GM19467 (cell line): ENCODE measurements at regions not wholly inside any gene's neighbourhood (a gene's known extent, or its start where the extent isn't known, plus 50 kb on each side); places are given as distances from the start of the nearest gene placed in this dataset.
"Not testable (repeated sequence)": the region's sequence is repeated elsewhere in the genome, so short reads cannot be mapped to it uniquely, and the experiment has no call there.

Source experiments
- ATAC-seq: cut with Tn5 transposase; IDR thresholded peaks from one replicate; pipeline ENCODE4 v1.9.1; 2021; ENCODE audit warnings: mild to moderate bottlenecking, moderate library complexity; ENCODE audit not compliant: unreplicated experiment

DNA sequence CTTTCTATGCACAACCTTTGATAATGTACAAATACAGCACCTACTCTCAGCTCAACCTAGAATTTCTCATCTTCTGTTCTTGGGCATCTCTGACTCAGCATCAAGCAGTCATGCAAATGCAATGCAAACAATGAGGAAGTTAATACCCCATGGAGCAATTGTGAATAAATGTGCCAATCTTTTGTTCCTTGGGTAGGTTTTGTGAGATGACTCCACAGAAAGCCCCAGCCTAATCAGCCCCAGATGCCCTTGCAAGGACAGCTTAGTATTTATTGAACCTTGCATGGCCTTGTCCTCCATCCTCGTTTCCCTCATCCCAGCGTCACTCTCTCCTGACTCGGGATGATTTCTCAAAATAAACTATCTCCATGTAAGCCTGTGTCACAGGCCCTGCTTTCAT, 494.7 kb upstream of the NECTIN3 start:
- ATAC-seq = no peak

GRCh38 chr3:110577854-110578253, 493.8 kb upstream of the NECTIN3 start:
- no peak for ATAC-seq

DNA sequence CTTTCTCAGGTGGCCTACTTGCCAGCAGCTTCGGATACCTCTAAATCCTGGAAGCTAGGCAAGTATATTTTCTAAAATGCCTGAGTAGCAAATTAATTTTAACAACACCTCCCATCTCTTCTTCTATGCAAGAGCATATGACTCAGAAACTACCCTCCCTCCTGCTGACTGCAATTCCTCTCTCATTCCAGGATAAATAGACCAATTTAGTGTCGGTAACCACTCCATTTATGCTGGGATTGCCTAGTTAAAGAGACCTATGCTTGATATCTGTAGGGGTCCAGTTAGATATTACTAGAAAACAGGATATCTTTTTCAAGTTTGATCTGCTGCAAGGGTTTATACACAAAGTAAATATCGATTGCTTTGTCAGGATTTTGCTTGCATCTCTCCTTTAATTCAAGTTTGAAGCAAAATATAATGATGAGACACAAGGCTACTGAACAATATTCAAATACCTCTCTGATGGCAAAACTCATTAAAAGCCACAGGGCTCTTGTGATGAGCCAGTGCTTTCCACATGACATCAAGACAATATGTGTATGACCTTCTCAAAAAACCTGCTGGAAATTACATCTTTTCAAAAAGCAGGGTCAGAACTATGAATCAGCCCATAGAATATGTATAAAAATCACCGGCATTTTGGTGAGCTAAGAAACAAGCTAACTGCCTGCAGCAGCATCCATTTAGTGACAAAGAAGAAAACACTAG, 491.6 kb upstream of the NECTIN3 start:
- ATAC-seq = no peak

GRCh38 chr3:110583373-110583935, 488.2 kb upstream of the NECTIN3 start:
- ATAC-seq = no peak

DNA sequence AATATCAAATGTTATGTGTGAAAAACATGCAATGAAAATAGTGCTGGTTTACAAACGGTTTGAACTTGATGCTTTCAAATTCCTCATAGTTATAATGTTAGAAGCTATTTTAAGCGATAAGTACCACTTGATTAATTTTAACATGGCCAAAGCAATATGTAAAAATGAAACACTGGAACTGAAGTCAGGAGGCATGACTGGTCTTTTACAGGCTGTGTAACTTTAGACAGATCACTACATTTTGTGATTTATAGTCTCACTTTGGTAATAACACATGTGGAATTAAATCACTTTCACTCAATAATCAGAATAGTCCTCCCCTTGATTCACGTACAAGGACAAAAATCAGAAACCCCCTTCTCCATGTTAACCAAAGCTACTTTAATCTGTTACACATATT, 482.7 kb upstream of the NECTIN3 start:
- ATAC-seq = no peak

GRCh38 chr3:110589341-110589740, 482.3 kb upstream of the NECTIN3 start:
- no peak for ATAC-seq

GRCh38 chr3:110593749-110594148, 477.9 kb upstream of the NECTIN3 start:
- no peak for ATAC-seq

- no peak for ATAC-seq
Observed at GRCh38 chr3:110598847-110599490, 472.6 kb upstream of the NECTIN3 start.

- ATAC-seq = no peak
Observed at GRCh38 chr3:110608566-110608965, 463.1 kb upstream of the NECTIN3 start.

GRCh38 chr3:110612045-110612444, 459.6 kb upstream of the NECTIN3 start:
- no peak for ATAC-seq

DNA sequence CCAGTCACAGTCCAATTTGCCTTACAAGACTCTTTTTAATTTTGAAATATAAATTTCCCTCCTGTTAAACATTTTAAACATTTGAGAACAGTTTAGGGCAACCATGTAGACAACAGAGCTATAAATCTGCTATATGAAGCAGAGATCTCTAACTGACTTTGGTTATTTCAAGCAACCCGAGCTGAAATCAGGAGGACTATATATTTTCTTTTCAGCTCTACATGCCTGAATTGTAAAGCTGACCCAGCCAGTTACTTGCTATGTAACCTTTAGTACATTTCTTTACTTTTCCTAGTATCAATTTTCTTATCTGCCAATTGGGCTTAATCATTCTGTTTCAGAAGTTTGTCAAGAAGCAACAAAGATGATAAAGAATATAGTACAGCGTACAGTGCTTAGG, 457.4 kb upstream of the NECTIN3 start:
- ATAC-seq = no peak

GRCh38 chr3:110615454-110615853, 456.2 kb upstream of the NECTIN3 start:
- ATAC-seq = no peak

GRCh38 chr3:110618512-110619226, 452.9 kb upstream of the NECTIN3 start:
- no peak for ATAC-seq

DNA sequence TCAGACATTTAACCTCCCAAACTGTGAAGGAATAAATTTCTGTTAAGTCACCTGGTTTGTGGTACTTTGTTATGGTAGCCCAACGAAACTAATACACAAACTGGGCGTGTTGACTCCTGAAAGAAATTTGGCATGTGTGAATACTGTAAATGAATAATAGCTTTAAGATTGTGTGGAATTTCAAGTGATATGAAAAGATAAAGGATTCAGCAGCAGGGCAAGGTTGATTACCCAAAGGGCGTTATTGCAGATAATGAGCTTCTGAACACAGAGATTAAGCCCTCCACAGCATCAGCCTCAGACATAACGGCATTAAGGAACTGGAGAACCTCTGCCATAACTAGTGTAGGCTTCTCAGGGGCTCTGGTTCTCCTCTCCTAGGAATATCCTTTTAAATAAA, 451.5 kb upstream of the NECTIN3 start:
- ATAC-seq = no peak

DNA sequence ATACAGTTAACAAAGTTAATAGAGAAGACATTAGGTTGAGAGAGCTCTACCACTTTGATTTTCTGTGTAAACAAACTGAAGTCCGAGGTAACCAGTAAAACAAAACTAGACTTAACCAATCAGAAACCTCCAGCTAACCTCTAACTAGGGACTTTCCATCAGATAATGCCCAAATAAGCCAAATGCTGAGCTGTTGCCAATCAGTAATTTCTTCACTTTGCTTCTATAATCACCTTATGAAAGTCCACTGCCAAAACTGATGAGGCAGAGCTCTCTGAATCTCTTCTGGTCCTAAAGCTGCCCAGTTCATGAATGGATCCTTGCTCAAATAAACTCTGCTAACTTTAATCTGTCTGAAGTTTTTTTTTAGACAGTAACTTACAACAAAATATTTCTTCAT, 448.0 kb upstream of the NECTIN3 start:
- ATAC-seq = no peak

DNA sequence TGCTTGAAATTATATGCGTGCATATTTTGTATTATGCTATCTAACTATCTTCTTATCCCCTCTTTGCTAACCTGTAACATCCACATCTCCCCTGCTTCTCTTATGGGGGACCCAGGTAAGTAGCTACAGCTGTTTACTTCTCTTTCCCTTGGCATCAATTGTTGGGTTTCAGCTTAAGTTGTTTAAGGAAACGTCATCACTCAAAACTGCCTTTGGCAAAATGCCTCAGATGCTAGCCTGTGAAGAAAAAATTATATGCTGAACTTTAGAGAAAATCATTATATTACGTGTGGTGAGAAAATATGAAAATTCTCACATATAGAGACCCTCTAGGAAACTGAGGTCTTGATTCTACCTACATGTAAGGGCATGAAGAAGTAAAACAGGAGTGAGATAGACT, 447.0 kb upstream of the NECTIN3 start:
- ATAC-seq = no peak

GRCh38 chr3:110625201-110625747, 446.3 kb upstream of the NECTIN3 start:
- no peak for ATAC-seq

DNA sequence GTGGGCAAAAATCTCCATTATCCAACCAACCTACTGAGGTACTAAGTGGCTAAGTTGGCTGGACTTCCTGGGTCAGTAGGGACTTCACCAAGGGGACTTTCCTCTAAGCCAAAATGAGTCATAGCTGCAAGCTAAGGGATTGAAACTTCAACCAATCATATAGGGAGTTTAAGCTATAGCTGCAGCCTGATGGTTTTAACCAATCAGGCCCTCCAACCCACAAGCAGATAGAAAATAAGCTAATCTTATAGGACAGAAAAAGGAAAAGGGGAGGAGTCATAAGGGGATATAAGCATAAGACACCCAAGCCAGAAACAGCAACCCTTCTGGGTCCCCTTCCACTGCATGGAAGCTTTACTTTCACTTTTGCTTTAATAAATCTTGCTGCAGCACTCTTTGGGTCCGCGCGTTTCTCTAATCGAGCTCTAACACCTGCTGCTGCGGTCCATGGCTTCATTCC, 444.9 kb upstream of the NECTIN3 start:
- ATAC-seq = not testable (repeated sequence)

GRCh38 chr3:110628650-110629301, 442.8 kb upstream of the NECTIN3 start:
- ATAC-seq = no peak

GRCh38 chr3:110629917-110630316, 441.7 kb upstream of the NECTIN3 start:
- no peak for ATAC-seq

DNA sequence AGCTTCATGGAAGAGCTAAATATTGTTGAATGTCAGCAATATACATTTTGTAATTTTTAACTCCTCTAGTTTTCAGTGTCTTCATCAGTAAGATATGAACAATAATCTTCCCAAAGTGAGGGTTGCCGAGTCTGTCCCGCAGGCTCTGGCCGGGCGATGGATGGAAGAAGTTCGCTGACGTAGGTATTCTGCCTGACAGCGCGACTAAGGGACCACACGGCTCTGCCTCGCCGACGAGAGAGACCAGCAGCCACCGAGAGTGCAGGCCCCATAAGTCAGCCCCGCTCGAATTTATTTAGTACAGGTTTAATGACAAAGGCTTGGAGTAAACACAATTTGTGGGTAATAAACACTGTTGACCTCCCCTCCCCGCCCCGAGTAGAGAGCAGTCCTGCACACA, 427.4 kb upstream of the NECTIN3 start:
- no peak for ATAC-seq
